Ishikawa (cell line): ENCODE measurements at regions not wholly inside any gene's neighbourhood (a gene's known extent, or its start where the extent isn't known, plus 50 kb on each side); places are given as distances from the start of the nearest gene placed in this dataset.

Experiments
- CEBPB ChIP-seq: IDR thresholded peaks from 2 replicates; pipeline ENCODE4 v1.6.1; 2012
- CREB1 ChIP-seq: IDR thresholded peaks from 2 replicates; pipeline ENCODE4 v1.6.1; 2012; ENCODE audit warnings: low read depth
- EP300 ChIP-seq: IDR thresholded peaks from 2 replicates; pipeline ENCODE4 v1.6.1; 2012; ENCODE audit warnings: borderline replicate concordance
- FOXM1 ChIP-seq: IDR thresholded peaks from 2 replicates; pipeline ENCODE4 v1.6.1; 2012; ENCODE audit warnings: low read depth, borderline replicate concordance
- NFIC ChIP-seq: IDR thresholded peaks from 2 replicates; pipeline ENCODE4 v1.6.1; 2012
- REST ChIP-seq: IDR thresholded peaks from 2 replicates; pipeline ENCODE4 v1.6.1; 2012; ENCODE audit warnings: low read depth, mild to moderate bottlenecking
- TAF1 ChIP-seq: IDR thresholded peaks from 2 replicates; pipeline ENCODE4 v1.6.1; 2012; ENCODE audit warnings: low read depth, mild to moderate bottlenecking
- TEAD4 ChIP-seq: IDR thresholded peaks from 2 replicates; pipeline ENCODE4 v1.6.1; 2012
- YY1 ChIP-seq: IDR thresholded peaks from 2 replicates; pipeline ENCODE4 v1.6.1; 2012; ENCODE audit warnings: low read depth
- ZBTB7A ChIP-seq: IDR thresholded peaks from 2 replicates; pipeline ENCODE4 v1.6.1; 2012; ENCODE audit warnings: low read depth
- TF ChIP-seq, protein P1 (sequence below): IDR thresholded peaks from 2 replicates; pipeline ENCODE4 v1.6.1; 2012

DNA sequence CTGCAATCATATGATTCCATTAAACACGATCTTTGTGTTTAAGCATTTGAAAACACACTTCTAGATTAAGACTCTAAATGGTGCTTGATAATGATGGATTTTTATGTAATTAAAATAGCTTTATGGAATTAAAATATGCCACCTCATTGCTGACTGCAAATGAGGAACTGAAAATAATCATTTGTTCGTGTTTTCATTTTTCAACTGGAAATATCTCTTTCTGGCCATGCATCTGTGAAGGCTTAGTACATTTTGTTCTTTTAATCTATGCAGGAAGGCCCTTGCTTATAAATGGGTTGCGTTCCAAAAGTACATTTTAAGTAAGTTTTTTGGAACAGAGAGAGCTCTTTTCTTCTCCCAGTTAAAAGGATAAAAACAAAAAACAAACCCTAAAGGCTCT, 125.5 kb downstream of the MC4R start:
- TF ChIP-seq YY1 (no peak), TEAD4 (no peak), CEBPB (no peak), REST (no peak), NFIC (no peak), FOXM1 (no peak), ZBTB7A (no peak), TAF1 (no peak), CREB1 (no peak), EP300 (no peak)
- TF ChIP-seq, protein P1, sequence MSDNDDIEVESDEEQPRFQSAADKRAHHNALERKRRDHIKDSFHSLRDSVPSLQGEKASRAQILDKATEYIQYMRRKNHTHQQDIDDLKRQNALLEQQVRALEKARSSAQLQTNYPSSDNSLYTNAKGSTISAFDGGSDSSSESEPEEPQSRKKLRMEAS, result no peak
